Common myeloid progenitor, CD34-positive (primary cell): ENCODE measurements at regions not wholly inside any gene's neighbourhood (a gene's known extent, or its start where the extent isn't known, plus 50 kb on each side); places are given as distances from the start of the nearest gene placed in this dataset.

Experiments used
- CTCF ChIA-PET: fragments of 350-600 bp; sonication (Branson Sonifier 250); formaldehyde crosslinking; loops from one replicate; lab custom pipeline; 2021; ENCODE audit warnings: antibody characterized with exemption; lab: Charles Lee
- POLR2A ChIA-PET: fragments of 350-600 bp; sonication (Branson Sonifier 250); formaldehyde crosslinking; loops from one replicate; lab custom pipeline; 2021; ENCODE audit warnings: antibody characterized with exemption; lab: Charles Lee
- DNase-seq, 3 donors: peaks; one replicate each; pipeline versions ENCODE4 v3.0.0 to v3.0.0-alpha.2; 2013
- H3K27ac ChIP-seq, 2 experiments: 1 replicate in 1 of 2; 2 replicates in 1 of 2; pipeline ENCODE4 v1.7.0; 2013; ENCODE audit warnings: inconsistent platforms in 2 of 2, low read length in 2 of 2, mild to moderate bottlenecking in 2 of 2, low read depth in 1 of 2, moderate library complexity in 1 of 2; ENCODE audit not compliant: severe bottlenecking in 2 of 2, insufficient read depth in 1 of 2, poor library complexity in 1 of 2
- H3K27me3 ChIP-seq, 5 experiments: replicated peaks in 2 of 5; 1 replicate in 3 of 5; 2 replicates in 2 of 5; pipeline versions ENCODE4 v1.6.1 to v1.7.0; 2013; ENCODE audit warnings: low read length in 4 of 5, mild to moderate bottlenecking in 2 of 5, moderate library complexity in 2 of 5, inconsistent platforms in 1 of 5; ENCODE audit not compliant: insufficient read depth in 5 of 5, control insufficient read depth in 4 of 5
- H3K36me3 ChIP-seq, 4 experiments: 1 replicate in 2 of 4; 2 replicates in 2 of 4; pipeline versions ENCODE4 v1.6.1 to v1.7.0; 2013; ENCODE audit warnings: low read length in 3 of 4, control low read depth in 1 of 4, mild to moderate bottlenecking in 1 of 4; ENCODE audit not compliant: control insufficient read depth in 4 of 4, insufficient read depth in 4 of 4
- H3K4me1 ChIP-seq, 4 experiments: 1 replicate in 3 of 4; 2 replicates in 1 of 4; pipeline versions ENCODE4 v1.6.1 to v1.7.1; 2013; ENCODE audit warnings: low read length in 3 of 4, mild to moderate bottlenecking in 3 of 4, control low read depth in 1 of 4, inconsistent platforms in 1 of 4, moderate library complexity in 1 of 4; ENCODE audit not compliant: control insufficient read depth in 4 of 4, insufficient read depth in 4 of 4; ENCODE audit errors: control extremely low read depth in 1 of 4
- H3K4me3 ChIP-seq, 7 experiments: 1 replicate in 4 of 7; 2 replicates in 3 of 7; pipeline versions ENCODE4 v1.5.1 to v1.7.0; 2013; ENCODE audit warnings: mild to moderate bottlenecking in 7 of 7, low read length in 6 of 7, moderate library complexity in 6 of 7, inconsistent platforms in 2 of 7, low read depth in 2 of 7, control low read depth in 1 of 7; ENCODE audit not compliant: insufficient read depth in 4 of 7, control insufficient read depth in 1 of 7; ENCODE audit errors: extremely low read depth in 1 of 7
- H3K9me3 ChIP-seq, 5 experiments: 1 replicate in 4 of 5; 2 replicates in 1 of 5; pipeline versions ENCODE4 v1.6.1 to v1.7.1; 2013; ENCODE audit warnings: low read length in 4 of 5, mild to moderate bottlenecking in 2 of 5, inconsistent platforms in 1 of 5, low read depth in 1 of 5, moderate library complexity in 1 of 5; ENCODE audit not compliant: control insufficient read depth in 4 of 5, insufficient read depth in 2 of 5; ENCODE audit errors: control extremely low read depth in 1 of 5
- WGBS: methylation state at CpG from one replicate; pipeline ENCODE4 v1.1.5; 2013; ENCODE audit not compliant: insufficient coverage; 5-methylcytosine and 5-hydroxymethylcytosine counted together

DNA sequence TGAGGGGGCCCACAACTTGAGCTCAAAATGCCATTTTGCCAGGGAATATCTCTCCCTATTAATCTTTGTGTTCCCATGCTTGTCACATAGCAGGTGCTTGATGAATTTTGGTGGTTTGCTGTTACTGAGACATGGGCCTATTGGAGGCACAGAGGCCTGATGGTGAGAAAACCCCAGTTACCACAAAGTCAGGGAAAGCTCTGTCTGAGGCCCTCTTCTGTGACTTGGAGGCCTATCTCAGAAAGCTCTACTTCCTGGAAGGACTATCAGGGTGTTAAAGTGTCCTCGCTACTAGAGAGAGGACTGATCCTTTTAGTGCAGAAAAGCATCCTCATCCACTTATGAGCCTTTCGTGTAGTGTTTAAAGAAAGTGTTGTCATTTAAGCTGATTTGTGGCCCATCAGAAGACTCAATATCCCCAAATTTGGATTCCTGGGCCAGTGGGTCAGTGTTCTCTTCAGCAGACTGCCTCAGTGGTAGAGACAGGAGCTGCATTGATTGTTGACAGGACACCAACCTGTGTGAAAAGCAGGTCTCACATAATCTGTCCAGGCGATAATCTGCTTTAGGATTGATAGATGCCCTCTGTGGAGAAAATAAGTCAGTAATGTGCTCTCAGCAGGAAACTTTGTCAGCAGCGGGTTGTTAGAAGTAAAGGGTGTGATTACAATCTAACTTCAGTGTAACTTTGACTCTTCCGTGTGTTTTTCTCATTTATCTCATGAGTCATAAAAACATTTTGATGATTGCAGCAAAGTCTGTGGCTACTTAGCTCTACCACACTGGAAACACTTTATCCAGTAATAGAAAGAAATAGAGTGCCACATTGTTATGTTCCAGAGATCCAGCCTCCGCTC lies 121.0 kb downstream of the AKAP11 start:
- Histone ChIP-seq H3K27me3 (no peaks in the 10 kb centered on the region), H3K9me3 (no peaks in the 10 kb centered on the region), H3K4me1 (peaks cover 0 to 9% (median 0%) of the 10 kb centered on the region in 4 experiments), H3K36me3 (no peaks in the 10 kb centered on the region), H3K27ac (no peak overlapping the region), H3K4me3 (no peak overlapping the region)
- WGBS: 88% methylated on average over 4 of the region's 6 CpGs
- ChIA-PET POLR2A (no interaction called here), CTCF (interaction anchor here (1.5 kb wide), 1 partner anchor 12 kb away, joined by 3 read pairs; no protein-coding TSS in a partner anchor)
- DNase-seq: no peak

DNA sequence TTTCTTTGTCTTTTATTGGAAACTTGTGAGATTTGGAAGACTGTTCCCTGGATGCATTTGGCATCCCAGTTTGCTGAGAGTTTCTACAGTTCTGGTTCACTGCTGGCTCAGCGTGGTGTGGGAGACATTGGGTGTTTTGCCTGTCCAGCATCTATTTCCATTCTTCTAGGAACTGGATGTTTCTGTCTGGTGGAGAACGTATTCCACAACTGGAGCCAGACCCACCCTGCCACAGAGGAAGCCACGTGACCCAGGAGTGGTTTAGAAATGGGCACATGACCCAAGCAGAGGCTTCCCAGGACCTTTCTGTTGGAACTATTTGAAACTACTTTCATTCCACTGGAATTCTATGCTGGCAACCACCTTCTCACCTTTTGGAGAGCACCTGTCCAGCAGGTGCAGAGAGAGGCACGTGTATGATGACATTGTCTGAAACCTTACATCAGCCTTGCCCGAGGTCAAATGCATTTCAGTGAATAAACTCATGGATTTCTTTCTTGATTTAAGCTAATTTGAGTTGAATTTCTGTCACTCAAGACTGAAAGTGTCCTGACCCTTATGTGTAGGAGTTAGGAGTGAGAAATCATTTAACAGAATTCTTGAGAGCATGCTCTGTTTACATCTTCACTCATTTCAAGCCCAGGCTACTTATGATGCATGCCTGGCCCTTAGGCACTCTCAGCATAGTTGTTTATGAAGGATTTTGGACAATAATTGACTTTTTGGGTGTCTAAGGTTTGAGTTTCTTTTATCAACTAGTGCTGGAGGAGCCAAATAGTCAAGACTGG lies 121.8 kb downstream of the AKAP11 start:
- H3K4me3 ChIP-seq: no peak overlapping the region
- DNase-seq: no peak
- H3K27me3 ChIP-seq: no peaks in the 10 kb centered on the region
- peaks cover 0 to 9% (median 0%) of the 10 kb centered on the region in 4 experiments for H3K4me1 ChIP-seq
- 94% methylated on average over 3 of the region's 5 CpGs for WGBS
- ChIA-PET CTCF (no interaction called here), POLR2A (no interaction called here)
- no peaks in the 10 kb centered on the region for H3K9me3 ChIP-seq
- H3K27ac ChIP-seq: no peak overlapping the region
- H3K36me3 ChIP-seq: no peaks in the 10 kb centered on the region

DNA sequence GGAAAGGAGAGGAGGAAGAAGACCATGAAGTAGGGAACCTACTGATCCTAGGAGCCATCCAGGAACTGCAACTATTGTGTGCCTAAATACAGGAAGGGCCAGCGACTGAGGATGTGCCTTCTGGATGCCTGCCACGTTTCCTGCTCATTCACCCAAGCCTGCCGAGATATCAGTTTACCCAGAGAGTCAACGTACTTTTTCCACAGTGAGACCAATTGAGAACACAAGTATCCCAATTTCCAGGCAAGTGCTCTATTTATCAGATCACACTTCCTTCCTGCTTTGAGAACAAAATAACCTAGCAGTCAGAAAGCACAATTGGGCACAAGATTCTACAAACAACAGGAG lies 122.4 kb downstream of the AKAP11 start:
- H3K9me3 ChIP-seq: no peaks in the 10 kb centered on the region
- DNase-seq: no peak
- ChIA-PET POLR2A (no interaction called here), CTCF (no interaction called here)
- H3K4me3 ChIP-seq: no peak overlapping the region
- peaks cover 0 to 9% (median 0%) of the 10 kb centered on the region in 4 experiments for H3K4me1 ChIP-seq
- no peaks in the 10 kb centered on the region for H3K36me3 ChIP-seq
- no peak overlapping the region for H3K27ac ChIP-seq
- H3K27me3 ChIP-seq: no peaks in the 10 kb centered on the region
- WGBS: 82% methylated on average over 4 of the region's 4 CpGs

- no peak overlapping the region for H3K27ac ChIP-seq
- CTCF ChIA-PET: no interaction called here
- POLR2A ChIA-PET: no interaction called here
Observed at GRCh38 chr13:42394711-42395085, 122.7 kb downstream of the AKAP11 start.

DNA sequence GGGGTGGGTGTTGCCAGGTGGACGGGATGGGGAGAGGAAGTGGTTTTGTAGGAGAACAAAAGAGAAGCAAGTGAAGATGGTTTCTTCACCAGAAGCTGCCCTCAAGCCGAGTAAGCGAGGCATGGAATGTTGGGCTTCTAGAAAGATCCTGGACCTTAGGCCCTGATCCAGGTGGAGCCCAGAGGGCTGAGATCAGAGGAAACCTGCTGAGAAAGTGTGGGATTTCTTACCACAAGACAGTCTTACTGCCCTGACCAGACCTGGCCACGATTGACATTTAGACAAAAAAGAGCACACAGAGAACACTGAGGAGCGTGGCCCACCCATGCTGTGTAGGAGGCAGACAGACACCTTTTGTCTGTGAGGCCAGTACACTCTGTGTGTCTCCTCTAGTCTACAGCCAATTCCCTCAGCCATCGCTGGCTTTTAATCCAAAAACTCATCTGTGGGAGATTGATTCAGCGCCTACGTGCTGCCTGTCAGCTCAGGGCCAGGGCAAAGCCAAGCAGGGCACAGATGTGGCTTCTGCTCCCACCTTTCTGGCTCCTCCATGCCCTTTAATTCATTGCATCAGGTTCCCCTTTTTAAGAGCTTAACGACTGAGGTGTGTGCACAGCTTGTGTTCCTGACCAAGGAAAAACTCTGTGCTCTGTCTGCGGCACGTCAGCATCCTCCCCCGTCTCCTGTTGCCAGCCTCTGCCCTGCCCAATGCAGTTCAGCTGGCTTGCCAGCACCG lies 123.3 kb downstream of the AKAP11 start:
- Histone ChIP-seq H3K27me3 (no peaks in the 10 kb centered on the region), H3K9me3 (no peaks in the 10 kb centered on the region), H3K4me3 (no peak overlapping the region), H3K27ac (no peak overlapping the region), H3K36me3 (no peaks in the 10 kb centered on the region), H3K4me1 (peaks cover 0 to 9% (median 0%) of the 10 kb centered on the region in 4 experiments)
- 84% methylated on average over 13 of the region's 13 CpGs for WGBS
- CTCF ChIA-PET: no interaction called here
- no peak for DNase-seq
- POLR2A ChIA-PET: no interaction called here

More at GRCh38 chr13:42394711-42395085, 122.7 kb downstream of the AKAP11 start:
- Histone ChIP-seq H3K4me3 (no peak overlapping the region), H3K4me1 (peaks cover 0 to 9% (median 0%) of the 10 kb centered on the region in 4 experiments), H3K9me3 (no peaks in the 10 kb centered on the region), H3K36me3 (no peaks in the 10 kb centered on the region), H3K27me3 (no peaks in the 10 kb centered on the region)
- DNase-seq: no peak
- WGBS: 93% methylated on average over 2 of the region's 2 CpGs

GRCh38 chr13:42396501-42396900 lies 124.5 kb downstream of the AKAP11 start:
- Histone ChIP-seq H3K36me3 (no peaks in the 10 kb centered on the region), H3K27ac (no peak overlapping the region), H3K27me3 (no peaks in the 10 kb centered on the region)

More at GRCh38 chr13:42396501-42396900, 124.5 kb downstream of the AKAP11 start:
- CTCF ChIA-PET: no interaction called here
- whole genome bisulfite sequencing: 98% methylated on average over 5 of the region's 9 CpGs
- no peaks in the 10 kb centered on the region for H3K9me3 ChIP-seq
- POLR2A ChIA-PET: no interaction called here
- H3K4me3 ChIP-seq: no peak overlapping the region
- no peak for DNase-seq
- peaks cover 0 to 9% (median 0%) of the 10 kb centered on the region in 4 experiments for H3K4me1 ChIP-seq
